Stimulated activated CD4-positive, alpha-beta T cell treated with anti-CD3 and anti-CD28 coated beads, Interleukin-2, amount 100 ng/mL, for 4 hours (primary cell): ENCODE measurements at regions not wholly inside any gene's neighbourhood (a gene's known extent, or its start where the extent isn't known, plus 50 kb on each side); places are given as distances from the start of the nearest gene placed in this dataset.

Experiments used
- DNase-seq: peaks from one replicate; pipeline ENCODE4 v3.0.0-alpha.2; 2020; ENCODE audit warnings: low read depth

- no peak for DNase-seq
Measured at GRCh38 chr2:105652014-105652796, 92.5 kb upstream of the NCK2 start.

- no peak for DNase-seq
Measured at GRCh38 chr2:105649534-105649933, 95.2 kb upstream of the NCK2 start.

GRCh38 chr2:105647731-105648130, 97.0 kb upstream of the NCK2 start:
- DNase-seq, result no peak

- DNase-seq, result no peak
Measured at GRCh38 chr2:105646774-105647076, 98.0 kb upstream of the NCK2 start.

DNA sequence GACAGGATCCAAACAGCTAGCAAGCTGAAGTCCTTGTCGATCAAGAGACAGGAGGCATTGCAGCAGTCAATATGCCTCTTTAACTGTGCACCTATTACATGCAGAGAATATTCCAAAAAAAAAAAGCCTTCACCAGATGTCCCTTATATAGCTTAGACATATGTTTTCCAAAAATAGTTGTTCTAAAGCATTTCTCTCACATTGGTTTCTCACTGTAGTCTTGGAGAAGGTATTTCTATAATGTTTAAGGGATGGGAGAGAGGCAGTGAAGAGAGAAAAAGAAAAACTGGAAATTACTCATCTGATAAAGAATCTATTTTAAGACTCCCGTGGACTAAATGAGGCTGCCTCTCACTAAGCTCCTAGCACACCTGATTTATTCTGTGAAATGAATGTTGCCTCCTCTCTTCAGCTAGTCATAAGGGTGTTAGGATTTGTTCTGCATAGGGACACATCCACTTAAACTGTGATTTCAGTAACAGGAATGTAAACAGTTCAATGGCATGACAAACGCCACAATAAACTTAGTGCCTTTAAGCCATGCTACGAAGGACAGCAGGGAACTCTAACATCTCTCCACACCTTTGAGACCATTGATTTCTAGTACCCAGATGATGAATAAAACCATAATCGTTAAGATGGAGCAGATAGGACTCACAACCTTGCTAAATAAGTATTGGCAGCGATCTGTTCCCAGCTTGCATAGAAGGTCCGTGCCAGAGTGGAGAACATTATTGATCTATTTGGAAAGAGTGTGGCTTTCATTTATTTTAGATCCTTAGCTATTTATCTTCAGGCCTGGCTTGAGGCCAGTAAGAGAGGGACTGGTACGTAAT, 98.6 kb upstream of the NCK2 start:
- DNase-seq, result no peak

- DNase-seq, result no peak
Measured at GRCh38 chr2:105645031-105645937, 99.4 kb upstream of the NCK2 start.

GRCh38 chr2:105644174-105644980, 100.3 kb upstream of the NCK2 start:
- DNase-seq, result no peak

DNA sequence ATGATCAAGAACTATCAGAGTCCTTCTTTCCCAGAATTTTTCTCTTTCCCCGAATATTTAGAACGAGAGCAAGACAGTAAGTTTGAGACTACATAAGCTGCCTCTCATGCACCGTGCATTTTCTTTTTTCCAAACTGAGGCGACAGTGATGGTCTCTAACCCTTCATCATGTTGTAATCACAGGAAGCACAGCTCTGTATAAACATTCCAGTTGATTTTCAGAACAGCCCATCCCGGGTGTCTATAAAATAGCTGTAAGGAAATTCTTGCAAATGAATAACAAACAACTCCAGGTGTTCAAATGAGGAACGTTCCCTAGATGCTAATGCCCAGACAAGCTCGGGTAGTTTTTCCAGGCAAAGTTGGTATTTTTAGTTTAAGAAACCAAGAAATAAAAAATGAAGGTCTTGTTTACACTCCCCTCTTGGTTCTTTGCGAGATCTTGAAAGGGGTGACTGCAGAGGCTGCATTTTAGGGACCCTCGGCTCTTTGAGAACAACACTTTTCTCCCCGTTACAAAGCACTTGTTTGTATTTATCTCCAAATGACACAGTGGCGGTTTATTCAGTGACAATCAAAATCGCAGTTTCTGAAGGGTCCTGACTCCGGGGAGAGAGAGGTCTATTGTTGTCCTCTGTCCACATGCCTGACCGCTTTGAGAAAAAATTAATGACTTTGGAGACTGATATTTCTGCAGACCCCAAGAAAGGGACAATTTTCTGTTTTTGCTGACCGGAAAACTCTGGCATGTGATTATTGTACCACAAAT, 101.1 kb upstream of the NCK2 start:
- no peak for DNase-seq

- no peak for DNase-seq
Measured at GRCh38 chr2:105641389-105641811, 103.3 kb upstream of the NCK2 start.

- DNase-seq, result no peak
Measured at GRCh38 chr2:105640246-105640645, 104.5 kb upstream of the NCK2 start.

- DNase-seq, result no peak
Measured at GRCh38 chr2:105636109-105636740, 108.5 kb upstream of the NCK2 start.

DNA sequence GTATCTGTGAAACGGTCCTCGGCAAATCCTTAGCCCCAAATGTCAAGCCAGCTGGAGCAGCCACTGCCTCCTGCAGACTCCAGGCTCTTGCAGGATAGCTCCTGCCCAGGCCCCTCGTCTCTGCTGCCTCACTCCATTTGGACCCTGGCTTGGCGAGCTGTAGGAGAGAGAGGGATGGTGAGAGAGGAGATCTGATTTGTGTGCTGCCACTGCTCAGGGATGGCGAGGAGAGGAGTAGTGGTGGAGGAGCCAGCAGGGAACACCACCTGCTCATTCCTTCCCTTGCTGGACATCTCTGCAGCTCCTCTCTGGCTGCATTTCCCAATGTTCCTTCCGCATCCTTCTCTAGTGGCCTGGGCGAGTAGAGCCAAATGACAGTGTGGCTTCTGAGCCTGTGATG, 109.1 kb upstream of the NCK2 start:
- DNase-seq, result no peak

GRCh38 chr2:105634198-105634597, 110.5 kb upstream of the NCK2 start:
- no peak for DNase-seq

- no peak for DNase-seq
Measured at GRCh38 chr2:105631922-105632321, 112.8 kb upstream of the NCK2 start.

GRCh38 chr2:105631011-105631410, 113.7 kb upstream of the NCK2 start:
- no peak for DNase-seq

GRCh38 chr2:105629634-105630033, 115.1 kb upstream of the NCK2 start:
- no peak for DNase-seq

DNA sequence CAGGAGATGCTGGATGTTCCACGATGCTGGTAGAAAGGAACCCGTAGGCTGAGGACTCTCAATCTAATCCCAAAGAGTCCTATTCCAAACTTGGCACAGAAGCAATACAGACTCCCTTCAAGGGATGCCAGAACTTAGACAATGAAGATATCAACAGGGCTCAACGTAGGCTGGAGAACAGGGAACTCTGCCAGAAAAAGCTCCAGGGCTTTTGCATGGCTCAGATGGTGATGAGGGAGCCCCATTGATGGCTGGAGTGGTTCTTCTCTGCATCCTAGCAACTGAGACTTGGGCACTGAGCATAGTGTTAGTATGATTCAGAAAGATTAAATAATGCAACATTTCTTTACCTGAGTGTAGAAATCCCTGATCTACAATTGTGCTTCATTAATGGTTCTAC, 117.2 kb upstream of the NCK2 start:
- no peak for DNase-seq

- no peak for DNase-seq
Measured at GRCh38 chr2:105626966-105627340, 117.8 kb upstream of the NCK2 start.

GRCh38 chr2:105626212-105626965, 118.3 kb upstream of the NCK2 start:
- DNase-seq, result no peak

- DNase-seq, result no peak
Measured at GRCh38 chr2:105625632-105626031, 119.1 kb upstream of the NCK2 start.
